HUES48 (cell line): ENCODE measurements at regions not wholly inside any gene's neighbourhood (a gene's known extent, or its start where the extent isn't known, plus 50 kb on each side); places are given as distances from the start of the nearest gene placed in this dataset.

ENCODE experiments used
- H3K27ac ChIP-seq: one replicate; pipeline ENCODE4 v1.7.0; 2013; ENCODE audit warnings: low read depth, low read length, inconsistent platforms
- H3K27me3 ChIP-seq: 2 replicates; pipeline ENCODE4 v1.6.1; 2013; ENCODE audit warnings: mild to moderate bottlenecking, low read length; ENCODE audit not compliant: control insufficient read depth, insufficient read depth
- H3K36me3 ChIP-seq: 2 replicates; pipeline ENCODE4 v1.6.1; 2013; ENCODE audit warnings: low read length; ENCODE audit not compliant: control insufficient read depth, insufficient read depth
- H3K4me1 ChIP-seq: 2 replicates; pipeline ENCODE4 v1.6.1; 2013; ENCODE audit warnings: mild to moderate bottlenecking, low read length; ENCODE audit not compliant: control insufficient read depth, insufficient read depth
- H3K4me3 ChIP-seq: 2 replicates; pipeline ENCODE4 v1.5.1; 2013; ENCODE audit warnings: mild to moderate bottlenecking, low read depth, low read length
- H3K9ac ChIP-seq: 2 replicates; pipeline ENCODE4 v1.6.1; 2013; ENCODE audit warnings: mild to moderate bottlenecking, low read depth, low read length, moderate library complexity
- H3K9me3 ChIP-seq: 2 replicates; pipeline ENCODE4 v1.6.1; 2013; ENCODE audit warnings: low read length; ENCODE audit not compliant: control insufficient read depth, insufficient read depth

- Histone ChIP-seq H3K27me3 (no peaks in the 10 kb centered on the region), H3K4me3 (no peak overlapping the region), H3K36me3 (no peaks in the 10 kb centered on the region), H3K4me1 (0 out of 2 replicates have a peak, but pooled peaks cover 4% of the 10 kb centered on the region), H3K9ac (no peak overlapping the region), H3K9me3 (no peaks in the 10 kb centered on the region), H3K27ac (no peak overlapping the region)
These were observed 233.1 kb upstream of the FERD3L start for GRCh38 chr7:19378345-19378714.

GRCh38 chr7:19377611-19378344, 232.6 kb upstream of the FERD3L start:
- no peak overlapping the region for H3K4me3 ChIP-seq
- no peaks in the 10 kb centered on the region for H3K36me3 ChIP-seq
- no peak overlapping the region for H3K9ac ChIP-seq
- H3K9me3 ChIP-seq, result no peaks in the 10 kb centered on the region
- no peak overlapping the region for H3K27ac ChIP-seq
- H3K4me1 ChIP-seq, result 0 out of 2 replicates have a peak, but pooled peaks cover 4% of the 10 kb centered on the region
- no peaks in the 10 kb centered on the region for H3K27me3 ChIP-seq

- H3K9me3 ChIP-seq, result no peaks in the 10 kb centered on the region
- H3K27ac ChIP-seq, result no peak overlapping the region
- 0 out of 2 replicates have a peak, but pooled peaks cover 4% of the 10 kb centered on the region for H3K4me1 ChIP-seq
- no peaks in the 10 kb centered on the region for H3K27me3 ChIP-seq
- H3K36me3 ChIP-seq, result no peaks in the 10 kb centered on the region
- H3K9ac ChIP-seq, result no peak overlapping the region
- H3K4me3 ChIP-seq, result no peak overlapping the region
These were observed 231.3 kb upstream of the FERD3L start for GRCh38 chr7:19376538-19376937.

- H3K9ac ChIP-seq, result no peak overlapping the region
- H3K27me3 ChIP-seq, result no peaks in the 10 kb centered on the region
- H3K27ac ChIP-seq, result no peak overlapping the region
- H3K9me3 ChIP-seq, result no peaks in the 10 kb centered on the region
- no peaks in the 10 kb centered on the region for H3K36me3 ChIP-seq
- 0 out of 2 replicates have a peak, but pooled peaks cover 4% of the 10 kb centered on the region for H3K4me1 ChIP-seq
- H3K4me3 ChIP-seq, result no peak overlapping the region
These were observed 230.8 kb upstream of the FERD3L start for GRCh38 chr7:19375976-19376375.

- H3K4me1 ChIP-seq, result peaks cover 19% of the 10 kb centered on the region
- H3K27me3 ChIP-seq, result no peaks in the 10 kb centered on the region
- no peak overlapping the region for H3K27ac ChIP-seq
- no peak overlapping the region for H3K4me3 ChIP-seq
- H3K9ac ChIP-seq, result no peak overlapping the region
- H3K36me3 ChIP-seq, result no peaks in the 10 kb centered on the region
- no peaks in the 10 kb centered on the region for H3K9me3 ChIP-seq
These were observed 228.1 kb upstream of the FERD3L start for GRCh38 chr7:19373334-19373733.

GRCh38 chr7:19369806-19370205, 224.6 kb upstream of the FERD3L start:
- peaks cover 31% of the 10 kb centered on the region for H3K4me1 ChIP-seq
- no peaks in the 10 kb centered on the region for H3K36me3 ChIP-seq
- H3K27ac ChIP-seq, result no peak overlapping the region
- H3K4me3 ChIP-seq, result no peak overlapping the region
- H3K9ac ChIP-seq, result no peak overlapping the region
- H3K27me3 ChIP-seq, result no peaks in the 10 kb centered on the region
- H3K9me3 ChIP-seq, result no peaks in the 10 kb centered on the region

- H3K9ac ChIP-seq, result no peak overlapping the region
- no peaks in the 10 kb centered on the region for H3K9me3 ChIP-seq
- peaks cover 36% of the 10 kb centered on the region for H3K4me1 ChIP-seq
- H3K36me3 ChIP-seq, result no peaks in the 10 kb centered on the region
- H3K27me3 ChIP-seq, result no peaks in the 10 kb centered on the region
- H3K27ac ChIP-seq, result no peak overlapping the region
- no peak overlapping the region; the same call in 1 of the 2 replicates for H3K4me3 ChIP-seq
These were observed 224.0 kb upstream of the FERD3L start for GRCh38 chr7:19369182-19369581.

- Histone ChIP-seq H3K9ac (no peak overlapping the region), H3K27ac (no peak overlapping the region), H3K4me1 (peaks cover 36% of the 10 kb centered on the region), H3K9me3 (no peaks in the 10 kb centered on the region), H3K27me3 (no peaks in the 10 kb centered on the region), H3K4me3 (no peak overlapping the region), H3K36me3 (no peaks in the 10 kb centered on the region)
These were observed 223.3 kb upstream of the FERD3L start for GRCh38 chr7:19368491-19368925.

GRCh38 chr7:19364950-19365349, 219.7 kb upstream of the FERD3L start:
- H3K36me3 ChIP-seq, result no peaks in the 10 kb centered on the region
- H3K27ac ChIP-seq, result no peak overlapping the region
- H3K27me3 ChIP-seq, result no peaks in the 10 kb centered on the region
- H3K9ac ChIP-seq, result no peak overlapping the region
- H3K4me1 ChIP-seq, result peaks cover 36% of the 10 kb centered on the region
- no peaks in the 10 kb centered on the region for H3K9me3 ChIP-seq
- peak overlapping the region; percentile 31; the same call in 1 of the 2 replicates for H3K4me3 ChIP-seq

- H3K4me3 ChIP-seq, result no peak overlapping the region
- no peaks in the 10 kb centered on the region for H3K9me3 ChIP-seq
- H3K36me3 ChIP-seq, result no peaks in the 10 kb centered on the region
- H3K27me3 ChIP-seq, result no peaks in the 10 kb centered on the region
- H3K4me1 ChIP-seq, result peaks cover 17% of the 10 kb centered on the region
- H3K9ac ChIP-seq, result no peak overlapping the region
- no peak overlapping the region for H3K27ac ChIP-seq
These were observed 216.9 kb upstream of the FERD3L start for GRCh38 chr7:19362099-19362498.

- H3K9ac ChIP-seq, result no peak overlapping the region
- no peak overlapping the region for H3K4me3 ChIP-seq
- no peaks in the 10 kb centered on the region for H3K9me3 ChIP-seq
- no peaks in the 10 kb centered on the region for H3K36me3 ChIP-seq
- H3K27ac ChIP-seq, result no peak overlapping the region
- 0 out of 2 replicates have a peak, but pooled peaks cover 6% of the 10 kb centered on the region for H3K4me1 ChIP-seq
- H3K27me3 ChIP-seq, result no peaks in the 10 kb centered on the region
These were observed 208.0 kb upstream of the FERD3L start for GRCh38 chr7:19353180-19353579.
